ENCODE measurements at regions not wholly inside any gene's neighbourhood (a gene's known extent, or its start where the extent isn't known, plus 50 kb on each side); places are given as distances from the start of the nearest gene placed in this dataset.

GRCh38 chr2:186069676-186070075 is 331.1 kb downstream of the FSIP2 start:
- Mint-ChIP-seq H3K27me3 (ENCODE audit: low read depth) (no peaks in the 10 kb centered on the region), H3K4me3 (no peak overlapping the region), H3K36me3 (no peaks in the 10 kb centered on the region), H3K9me3 (no peaks in the 10 kb centered on the region), H3K27ac (no peak overlapping the region), H3K4me1 (no peaks in the 10 kb centered on the region)
- DNase-seq (ENCODE audit: low spot score) (no peak), ATAC-seq (no peak)
- CTCF ChIA-PET, result no interaction called here
- TF ChIP-seq ZNF671 (CRISPR knock-in tag; IDR thresholded peaks at IDR 0.05) (no peak), SOX15 (CRISPR knock-in tag; IDR thresholded peaks at IDR 0.05) (no peak), KAT7 (CRISPR knock-in tag; IDR thresholded peaks at IDR 0.05; ENCODE audit: borderline replicate concordance) (no peak), FOXP1 (CRISPR knock-in tag; IDR thresholded peaks at IDR 0.05; ENCODE audit: borderline replicate concordance) (no peak), NR3C1 (CRISPR knock-in tag; conservative IDR thresholded peaks at IDR 0.05; ENCODE audit: low read depth) (no peak), CDX4 (CRISPR knock-in tag; IDR thresholded peaks at IDR 0.05; ENCODE audit: borderline replicate concordance) (no peak), ATF1 (CRISPR knock-in tag; IDR thresholded peaks at IDR 0.05) (no peak), GRHL2 (CRISPR knock-in tag; IDR thresholded peaks at IDR 0.05; ENCODE audit: insufficient replicate concordance, severe bottlenecking) (no peak), E2F4 (CRISPR knock-in tag; IDR thresholded peaks at IDR 0.05; ENCODE audit: borderline replicate concordance, low read depth) (no peak), MYBL2 (CRISPR knock-in tag; IDR thresholded peaks at IDR 0.05) (no peak), ATF2 (CRISPR knock-in tag; IDR thresholded peaks at IDR 0.05; ENCODE audit: borderline replicate concordance, low read depth) (no peak)
- POLR2A ChIA-PET, result no interaction called here

- ATAC-seq, result no peak
- DNase-seq (ENCODE audit: low spot score), result no peak
- Mint-ChIP-seq H3K9me3 (peaks cover 11% of the 10 kb centered on the region), H3K36me3 (no peaks in the 10 kb centered on the region; the same call in 1 of the 2 replicates), H3K4me3 (no peak overlapping the region), H3K4me1 (peaks cover 6% of the 10 kb centered on the region), H3K27ac (no peak overlapping the region), H3K27me3 (ENCODE audit: low read depth) (no peaks in the 10 kb centered on the region)
- TF ChIP-seq SMAD3 (CRISPR knock-in tag; IDR thresholded peaks at IDR 0.05; ENCODE audit: borderline replicate concordance) (no peak), ZNF396 (CRISPR knock-in tag; IDR thresholded peaks at IDR 0.05; ENCODE audit: borderline replicate concordance) (no peak), SOX15 (CRISPR knock-in tag; IDR thresholded peaks at IDR 0.05) (no peak), TP53 (CRISPR knock-in tag; IDR thresholded peaks at IDR 0.05) (no peak), STAT6 (CRISPR knock-in tag; conservative IDR thresholded peaks at IDR 0.05; ENCODE audit: low read depth) (no peak)
- CTCF ChIA-PET, result no interaction called here
- POLR2A ChIA-PET, result interaction anchor here (0.6 kb wide), 1 partner anchor 153 kb away, joined by 3 read pairs; no protein-coding TSS in a partner anchor
Observed at GRCh38 chr2:186085226-186085625, 346.6 kb downstream of the FSIP2 start.

- DNase-seq (ENCODE audit: low spot score), result no peak
- Mint-ChIP-seq H3K4me3 (no peak overlapping the region), H3K4me1 (no peaks in the 10 kb centered on the region), H3K9me3 (peaks cover 4% of the 10 kb centered on the region; the same call in 1 of the 2 replicates), H3K27me3 (ENCODE audit: low read depth) (no peaks in the 10 kb centered on the region), H3K36me3 (no peaks in the 10 kb centered on the region; the same call in 1 of the 2 replicates), H3K27ac (no peak overlapping the region)
- POLR2A ChIA-PET, result no interaction called here
- no peak for ATAC-seq
- CTCF ChIA-PET, result no interaction called here
- TF ChIP-seq CREB1 (CRISPR knock-in tag; IDR thresholded peaks at IDR 0.05) (no peak), IRF2 (CRISPR knock-in tag; IDR thresholded peaks at IDR 0.05; ENCODE audit: borderline replicate concordance, low read depth) (no peak), KAT7 (CRISPR knock-in tag; IDR thresholded peaks at IDR 0.05; ENCODE audit: borderline replicate concordance) (no peak), GTF2I (CRISPR knock-in tag; conservative IDR thresholded peaks at IDR 0.05) (no peak), ZNF532 (CRISPR knock-in tag; IDR thresholded peaks at IDR 0.05; ENCODE audit: borderline replicate concordance) (no peak), SMAD4 (CRISPR knock-in tag; IDR thresholded peaks at IDR 0.05) (no peak), CDX4 (CRISPR knock-in tag; IDR thresholded peaks at IDR 0.05; ENCODE audit: borderline replicate concordance) (no peak), ELF4 (CRISPR knock-in tag; IDR thresholded peaks at IDR 0.05; ENCODE audit: low read depth) (no peak), NFYB (CRISPR knock-in tag; conservative IDR thresholded peaks at IDR 0.05; ENCODE audit: low read depth) (no peak)
Observed at GRCh38 chr2:186093174-186093573, 354.6 kb downstream of the FSIP2 start.

All from WTC11 (cell line).